ENCODE measurements at regions not wholly inside any gene's neighbourhood (a gene's known extent, or its start where the extent isn't known, plus 50 kb on each side); places are given as distances from the start of the nearest gene placed in this dataset.

DNA sequence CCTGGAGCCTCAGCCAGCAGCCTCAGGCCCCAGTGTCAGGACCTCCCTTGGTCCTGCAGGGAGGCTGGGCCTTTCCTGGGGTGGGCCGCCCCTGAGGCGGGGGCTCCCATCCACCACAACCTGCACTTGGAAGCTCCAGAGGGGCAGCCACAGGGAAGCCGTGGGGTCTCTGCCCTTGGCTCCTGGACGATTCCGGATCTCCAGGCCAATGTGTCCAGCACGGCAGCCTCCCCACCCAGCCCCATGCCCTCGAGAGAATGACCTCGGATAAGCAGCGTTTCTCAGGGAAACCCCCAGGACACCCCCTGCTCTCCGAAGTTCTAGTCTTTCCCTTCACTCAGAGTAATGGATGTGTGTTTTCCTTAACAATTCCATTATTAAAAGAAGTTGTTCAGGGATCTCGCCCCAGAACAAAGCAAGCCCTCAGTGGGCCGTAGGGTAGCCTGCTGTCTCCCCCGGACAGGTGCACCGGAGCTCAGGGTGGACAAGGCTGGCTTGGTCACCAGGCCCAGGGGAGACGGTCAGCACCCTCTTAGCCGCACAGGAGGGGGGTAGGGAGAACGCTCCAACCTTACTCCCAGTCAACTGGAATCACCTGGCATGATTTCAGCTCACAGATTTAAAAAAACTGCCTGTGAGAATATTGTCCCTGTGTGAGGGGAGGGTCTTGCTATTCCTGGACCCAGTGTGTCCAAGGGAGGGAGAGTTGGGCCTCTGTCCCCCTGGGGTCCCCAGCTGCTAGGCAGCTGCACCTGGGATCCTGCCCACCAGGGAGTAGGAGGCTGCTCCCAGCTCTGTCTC is 72.2 kb upstream of the OTOS start:
- TF ChIP-seq POLR2A (IDR thresholded peaks at IDR 0.05; ENCODE audit: low read depth, low read length) (no peak), IKZF1 (conservative IDR thresholded peaks at IDR 0.05) (no peak)
- TF ChIP-seq, protein P1, sequence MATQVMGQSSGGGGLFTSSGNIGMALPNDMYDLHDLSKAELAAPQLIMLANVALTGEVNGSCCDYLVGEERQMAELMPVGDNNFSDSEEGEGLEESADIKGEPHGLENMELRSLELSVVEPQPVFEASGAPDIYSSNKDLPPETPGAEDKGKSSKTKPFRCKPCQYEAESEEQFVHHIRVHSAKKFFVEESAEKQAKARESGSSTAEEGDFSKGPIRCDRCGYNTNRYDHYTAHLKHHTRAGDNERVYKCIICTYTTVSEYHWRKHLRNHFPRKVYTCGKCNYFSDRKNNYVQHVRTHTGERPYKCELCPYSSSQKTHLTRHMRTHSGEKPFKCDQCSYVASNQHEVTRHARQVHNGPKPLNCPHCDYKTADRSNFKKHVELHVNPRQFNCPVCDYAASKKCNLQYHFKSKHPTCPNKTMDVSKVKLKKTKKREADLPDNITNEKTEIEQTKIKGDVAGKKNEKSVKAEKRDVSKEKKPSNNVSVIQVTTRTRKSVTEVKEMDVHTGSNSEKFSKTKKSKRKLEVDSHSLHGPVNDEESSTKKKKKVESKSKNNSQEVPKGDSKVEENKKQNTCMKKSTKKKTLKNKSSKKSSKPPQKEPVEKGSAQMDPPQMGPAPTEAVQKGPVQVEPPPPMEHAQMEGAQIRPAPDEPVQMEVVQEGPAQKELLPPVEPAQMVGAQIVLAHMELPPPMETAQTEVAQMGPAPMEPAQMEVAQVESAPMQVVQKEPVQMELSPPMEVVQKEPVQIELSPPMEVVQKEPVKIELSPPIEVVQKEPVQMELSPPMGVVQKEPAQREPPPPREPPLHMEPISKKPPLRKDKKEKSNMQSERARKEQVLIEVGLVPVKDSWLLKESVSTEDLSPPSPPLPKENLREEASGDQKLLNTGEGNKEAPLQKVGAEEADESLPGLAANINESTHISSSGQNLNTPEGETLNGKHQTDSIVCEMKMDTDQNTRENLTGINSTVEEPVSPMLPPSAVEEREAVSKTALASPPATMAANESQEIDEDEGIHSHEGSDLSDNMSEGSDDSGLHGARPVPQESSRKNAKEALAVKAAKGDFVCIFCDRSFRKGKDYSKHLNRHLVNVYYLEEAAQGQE (IDR thresholded peaks at IDR 0.05; ENCODE audit: low read depth, low read length) = no peak
- TF ChIP-seq, protein P2, sequence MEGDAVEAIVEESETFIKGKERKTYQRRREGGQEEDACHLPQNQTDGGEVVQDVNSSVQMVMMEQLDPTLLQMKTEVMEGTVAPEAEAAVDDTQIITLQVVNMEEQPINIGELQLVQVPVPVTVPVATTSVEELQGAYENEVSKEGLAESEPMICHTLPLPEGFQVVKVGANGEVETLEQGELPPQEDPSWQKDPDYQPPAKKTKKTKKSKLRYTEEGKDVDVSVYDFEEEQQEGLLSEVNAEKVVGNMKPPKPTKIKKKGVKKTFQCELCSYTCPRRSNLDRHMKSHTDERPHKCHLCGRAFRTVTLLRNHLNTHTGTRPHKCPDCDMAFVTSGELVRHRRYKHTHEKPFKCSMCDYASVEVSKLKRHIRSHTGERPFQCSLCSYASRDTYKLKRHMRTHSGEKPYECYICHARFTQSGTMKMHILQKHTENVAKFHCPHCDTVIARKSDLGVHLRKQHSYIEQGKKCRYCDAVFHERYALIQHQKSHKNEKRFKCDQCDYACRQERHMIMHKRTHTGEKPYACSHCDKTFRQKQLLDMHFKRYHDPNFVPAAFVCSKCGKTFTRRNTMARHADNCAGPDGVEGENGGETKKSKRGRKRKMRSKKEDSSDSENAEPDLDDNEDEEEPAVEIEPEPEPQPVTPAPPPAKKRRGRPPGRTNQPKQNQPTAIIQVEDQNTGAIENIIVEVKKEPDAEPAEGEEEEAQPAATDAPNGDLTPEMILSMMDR (IDR thresholded peaks at IDR 0.05 in 2 of 3, conservative IDR thresholded peaks at IDR 0.05 in 1 of 3; ENCODE audit: control insufficient read depth in 2 of 3, extremely low read depth in 1 of 3, insufficient read depth in 1 of 3, low read depth in 3 of 3, low read length in 3 of 3) = no peak

Measured in GM12878 (cell line).